HG03064 (cell line): ENCODE measurements at regions not wholly inside any gene's neighbourhood (a gene's known extent, or its start where the extent isn't known, plus 50 kb on each side); places are given as distances from the start of the nearest gene placed in this dataset.

ENCODE experiments used
- ATAC-seq: cut with Tn5 transposase; IDR thresholded peaks from one replicate; pipeline ENCODE4 v1.9.1; 2021; ENCODE audit warnings: low read depth; ENCODE audit not compliant: unreplicated experiment

DNA sequence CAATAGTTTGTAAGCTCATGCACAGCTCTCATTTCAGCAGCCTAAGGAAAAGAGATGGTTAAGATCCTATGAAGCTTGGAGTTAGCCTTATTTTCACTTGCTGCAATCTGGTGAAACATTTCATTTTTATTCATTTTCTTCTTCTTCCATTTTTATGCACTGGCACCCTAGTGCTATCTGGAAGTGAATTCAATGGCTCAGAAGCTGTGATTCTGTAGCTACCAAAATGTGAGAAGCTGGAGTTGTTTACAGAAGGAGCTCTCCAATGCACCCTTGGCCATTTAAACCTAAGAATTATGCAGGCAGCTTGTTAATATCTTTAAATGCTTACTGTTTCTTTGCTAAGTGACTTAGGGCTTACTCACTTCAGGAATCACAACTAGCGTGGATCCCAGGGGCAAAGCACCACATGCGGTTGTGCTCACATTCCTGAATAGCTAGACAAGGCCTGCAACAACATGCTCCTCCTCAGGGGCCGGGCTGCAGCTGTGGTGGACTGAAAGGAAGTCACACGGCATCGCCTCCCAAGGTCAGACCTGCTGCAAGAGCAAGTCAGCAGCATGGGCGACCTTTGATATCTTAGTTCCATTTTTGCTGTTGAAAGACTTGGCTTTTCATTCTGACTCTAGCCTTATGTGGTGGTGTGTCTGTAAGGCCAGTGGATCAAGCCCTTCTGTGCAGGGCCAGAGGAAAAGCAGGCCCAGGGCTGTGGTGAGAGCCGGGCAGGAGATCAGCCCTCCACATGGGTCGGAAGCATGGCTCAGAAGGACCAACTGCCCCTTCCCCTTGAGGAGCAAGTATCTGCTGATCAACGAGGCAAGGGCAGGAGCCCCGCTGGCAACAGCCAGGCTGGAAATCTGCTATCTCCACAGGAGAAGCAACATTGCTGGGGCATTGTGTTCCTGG is 91.9 kb upstream of the MBL2 start:
- no peak for ATAC-seq

GRCh38 chr10:52858722-52859121 is 86.1 kb upstream of the MBL2 start:
- no peak for ATAC-seq

DNA sequence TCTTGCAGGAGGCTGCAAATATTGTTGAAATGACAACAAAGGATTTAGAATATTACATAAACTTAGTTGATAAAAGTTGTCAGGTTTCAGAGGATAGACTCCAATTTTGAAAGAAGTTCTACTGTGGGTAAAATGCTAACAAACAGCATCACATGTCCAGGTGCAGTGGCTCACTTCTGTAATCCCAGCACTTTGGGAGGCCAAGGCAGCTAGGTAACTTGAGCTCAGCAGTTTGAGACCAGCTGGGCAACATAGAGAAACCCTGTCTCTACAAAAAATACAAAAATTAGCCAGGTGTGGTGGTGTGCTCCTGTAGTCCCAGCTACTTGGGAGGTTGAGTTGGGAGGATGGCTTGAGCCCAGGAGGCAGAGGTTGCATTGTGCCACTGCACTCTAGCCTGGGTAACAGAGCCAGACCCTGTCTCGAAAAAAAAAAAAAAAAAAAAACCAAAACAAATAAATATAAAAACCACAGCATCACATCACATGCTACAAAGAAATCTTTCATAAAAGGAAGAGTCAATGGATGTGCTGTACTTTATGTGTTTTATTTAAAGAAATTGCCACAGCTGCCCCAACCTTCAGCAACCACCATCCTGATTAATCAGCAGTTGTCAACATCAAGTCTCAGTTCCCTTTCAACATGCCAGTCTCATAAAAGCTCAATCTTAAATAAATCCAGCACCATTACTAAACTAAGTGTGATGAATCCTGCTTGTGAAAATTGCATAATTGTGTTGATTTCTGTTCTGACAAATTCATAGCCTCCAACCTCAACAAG is 83.2 kb upstream of the MBL2 start:
- ATAC-seq, result no peak

- ATAC-seq, result no peak
These were observed 81.1 kb upstream of the MBL2 start for GRCh38 chr10:52853704-52854103.

DNA sequence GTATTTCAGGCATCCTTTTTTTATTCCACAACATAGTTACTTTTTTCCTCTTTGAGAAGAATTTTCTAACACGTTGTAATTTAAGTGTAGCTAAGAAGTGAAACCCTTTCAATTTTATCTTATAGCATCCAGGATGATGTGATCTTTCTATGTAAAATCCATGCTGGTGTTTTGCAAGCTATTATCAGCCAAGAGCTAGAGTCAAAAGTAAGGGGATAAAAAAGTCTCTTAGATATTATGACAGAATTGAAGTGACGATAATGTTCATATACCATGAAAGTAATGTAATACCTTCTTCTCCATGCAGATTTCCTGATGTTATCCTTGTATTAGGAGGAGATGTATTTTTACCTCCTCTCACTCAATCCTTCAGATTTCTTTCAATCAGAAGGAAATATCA is 64.2 kb upstream of the MBL2 start:
- ATAC-seq, result no peak
